ENCODE measurements at regions not wholly inside any gene's neighbourhood (a gene's known extent, or its start where the extent isn't known, plus 50 kb on each side); places are given as distances from the start of the nearest gene placed in this dataset.

DNA sequence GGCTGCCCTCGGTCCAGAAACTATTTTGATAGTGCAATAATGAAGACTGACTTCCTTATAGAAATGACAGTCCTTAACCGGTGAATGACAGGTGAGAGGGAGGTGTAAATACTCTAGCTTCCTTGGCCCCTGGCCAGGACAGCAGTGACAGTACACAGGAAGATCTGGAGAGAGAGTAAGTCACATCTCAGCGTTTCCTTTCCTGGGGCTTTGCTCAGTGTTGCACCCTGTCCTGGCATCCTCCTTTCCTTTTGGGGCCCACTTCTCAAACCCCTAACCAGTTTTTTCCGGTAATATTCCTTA lies 336.9 kb downstream of the CD83 start:
- no peaks in the 10 kb centered on the region for H3K27me3 ChIP-seq
- no peak overlapping the region for H3K4me3 ChIP-seq
- TF ChIP-seq EP300 (IDR thresholded peaks at IDR 0.05) (no peak), POLR2AphosphoS5 (IDR thresholded peaks at IDR 0.05) (no peak), POLR2A (IDR thresholded peaks at IDR 0.05) (no peak)
- TF ChIP-seq, protein P1, sequence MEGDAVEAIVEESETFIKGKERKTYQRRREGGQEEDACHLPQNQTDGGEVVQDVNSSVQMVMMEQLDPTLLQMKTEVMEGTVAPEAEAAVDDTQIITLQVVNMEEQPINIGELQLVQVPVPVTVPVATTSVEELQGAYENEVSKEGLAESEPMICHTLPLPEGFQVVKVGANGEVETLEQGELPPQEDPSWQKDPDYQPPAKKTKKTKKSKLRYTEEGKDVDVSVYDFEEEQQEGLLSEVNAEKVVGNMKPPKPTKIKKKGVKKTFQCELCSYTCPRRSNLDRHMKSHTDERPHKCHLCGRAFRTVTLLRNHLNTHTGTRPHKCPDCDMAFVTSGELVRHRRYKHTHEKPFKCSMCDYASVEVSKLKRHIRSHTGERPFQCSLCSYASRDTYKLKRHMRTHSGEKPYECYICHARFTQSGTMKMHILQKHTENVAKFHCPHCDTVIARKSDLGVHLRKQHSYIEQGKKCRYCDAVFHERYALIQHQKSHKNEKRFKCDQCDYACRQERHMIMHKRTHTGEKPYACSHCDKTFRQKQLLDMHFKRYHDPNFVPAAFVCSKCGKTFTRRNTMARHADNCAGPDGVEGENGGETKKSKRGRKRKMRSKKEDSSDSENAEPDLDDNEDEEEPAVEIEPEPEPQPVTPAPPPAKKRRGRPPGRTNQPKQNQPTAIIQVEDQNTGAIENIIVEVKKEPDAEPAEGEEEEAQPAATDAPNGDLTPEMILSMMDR (IDR thresholded peaks at IDR 0.05) = no peak
- no peak for DNase-seq
- H3K27ac ChIP-seq = no peak overlapping the region
- H3K9me3 ChIP-seq = no peaks in the 10 kb centered on the region
- 68 to 81% (median 78%) methylated on average over 4 of the region's 4 CpGs for WGBS, 5 donors
- H3K36me3 ChIP-seq = no peaks in the 10 kb centered on the region
- peaks cover 0 to 21% (median 5%) of the 10 kb centered on the region in 4 donors for H3K4me1 ChIP-seq
- intact Hi-C loops (cut with DNase I; ENCODE audit: low total_unique reads) = no loop called here

DNA sequence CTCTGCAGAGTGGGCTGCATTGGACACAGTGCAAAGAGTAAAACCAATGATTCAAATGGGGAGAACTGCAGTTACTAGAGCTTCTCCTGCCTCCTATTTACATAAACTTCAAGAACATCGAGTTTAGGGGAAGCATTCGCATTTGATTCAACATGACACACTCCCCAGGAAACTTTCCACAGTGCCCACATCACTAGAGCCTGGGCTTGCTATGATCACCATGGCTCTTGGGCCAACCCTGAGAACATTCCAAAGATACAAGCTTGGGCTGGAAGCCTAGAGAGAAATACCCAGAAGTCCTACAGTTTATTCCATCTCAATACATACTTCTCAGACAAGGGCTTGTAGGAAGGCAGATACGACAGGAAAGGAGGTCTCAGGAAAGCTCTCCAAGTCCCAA lies 337.9 kb downstream of the CD83 start:
- 79 to 83% (median 79%) methylated on average over 3 of the region's 3 CpGs for WGBS, 5 donors
- no peaks in the 10 kb centered on the region for H3K36me3 ChIP-seq
- no peaks in the 10 kb centered on the region for H3K27me3 ChIP-seq
- intact Hi-C loops (cut with DNase I; ENCODE audit: low total_unique reads) = no loop called here
- TF ChIP-seq EP300 (IDR thresholded peaks at IDR 0.05) = no peak
- TF ChIP-seq POLR2A (IDR thresholded peaks at IDR 0.05) = no peak
- no peak for TF ChIP-seq POLR2AphosphoS5 (IDR thresholded peaks at IDR 0.05)
- TF ChIP-seq, protein P1 (IDR thresholded peaks at IDR 0.05) = no peak
- no peak for DNase-seq
- no peaks in the 10 kb centered on the region for H3K9me3 ChIP-seq
- no peak overlapping the region for H3K4me3 ChIP-seq
- peaks cover 0 to 16% (median 5%) of the 10 kb centered on the region in 4 donors for H3K4me1 ChIP-seq
- H3K27ac ChIP-seq = no peak overlapping the region

DNA sequence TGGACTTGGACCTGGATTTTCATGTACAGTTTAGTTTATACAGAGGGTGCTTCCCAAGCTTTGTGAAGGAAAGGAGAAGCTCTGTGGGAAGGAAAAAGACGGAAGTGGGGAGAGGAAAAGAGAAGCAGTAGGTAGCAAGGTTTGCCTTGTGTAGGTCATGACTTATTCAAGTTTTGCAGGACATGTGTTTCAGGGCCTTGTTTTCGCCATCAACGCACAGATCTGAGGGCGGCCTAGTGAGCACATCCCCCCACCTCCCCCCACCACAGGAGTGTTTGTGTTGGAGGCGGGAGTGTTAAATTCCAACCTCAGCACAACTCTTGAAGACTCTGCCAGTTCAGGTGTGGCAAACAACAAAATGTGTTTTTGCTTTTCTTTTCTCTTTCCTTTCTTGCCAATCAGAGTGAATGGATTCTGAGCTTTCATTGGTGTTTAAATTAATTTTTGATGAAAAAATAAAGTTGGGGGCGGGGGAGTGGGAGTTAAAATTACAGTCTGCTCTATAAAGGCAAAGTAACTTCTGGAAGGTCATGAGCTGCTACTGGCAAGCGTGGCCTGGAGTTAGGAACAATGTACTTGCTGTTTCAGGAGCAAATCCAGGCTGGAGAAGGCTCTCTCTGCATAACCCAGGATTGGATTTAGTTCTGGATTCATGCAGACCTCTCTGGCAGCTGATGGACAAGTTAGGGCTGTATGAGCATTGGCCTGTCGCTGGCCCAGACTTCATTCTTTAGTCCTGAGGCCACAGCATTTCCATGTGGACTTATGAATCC lies 338.5 kb downstream of the CD83 start:
- DNase-seq = no peak
- peaks cover 0 to 16% (median 5%) of the 10 kb centered on the region in 4 donors for H3K4me1 ChIP-seq
- H3K27me3 ChIP-seq = no peaks in the 10 kb centered on the region
- no peaks in the 10 kb centered on the region for H3K9me3 ChIP-seq
- WGBS, 5 donors = 88 to 93% (median 90%) methylated on average over 8 of the region's 8 CpGs
- no peak overlapping the region for H3K4me3 ChIP-seq
- intact Hi-C loops (cut with DNase I; ENCODE audit: low total_unique reads) = no loop called here
- no peak overlapping the region for H3K27ac ChIP-seq
- TF ChIP-seq POLR2AphosphoS5 (IDR thresholded peaks at IDR 0.05) (no peak), POLR2A (IDR thresholded peaks at IDR 0.05) (no peak), EP300 (IDR thresholded peaks at IDR 0.05) (no peak)
- TF ChIP-seq, protein P1 (IDR thresholded peaks at IDR 0.05) = no peak
- H3K36me3 ChIP-seq = no peaks in the 10 kb centered on the region

- Histone ChIP-seq H3K36me3 (no peaks in the 10 kb centered on the region), H3K4me1 (peaks cover 0 to 16% (median 5%) of the 10 kb centered on the region in 4 donors), H3K4me3 (no peak overlapping the region), H3K27ac (no peak overlapping the region), H3K9me3 (no peaks in the 10 kb centered on the region), H3K27me3 (no peaks in the 10 kb centered on the region)
- 86 to 95% (median 92%) methylated on average over 1 of the region's 1 CpG for WGBS, 5 donors
- DNase-seq = no peak
- intact Hi-C loops (cut with DNase I; ENCODE audit: low total_unique reads) = no loop called here
- TF ChIP-seq POLR2A (IDR thresholded peaks at IDR 0.05) = no peak
- TF ChIP-seq, protein P1 (IDR thresholded peaks at IDR 0.05) = no peak
- no peak for TF ChIP-seq EP300 (IDR thresholded peaks at IDR 0.05)
- no peak for TF ChIP-seq POLR2AphosphoS5 (IDR thresholded peaks at IDR 0.05)
Observed at GRCh38 chr6:14456941-14457340, 339.4 kb downstream of the CD83 start.
